Left ventricle myocardium inferior (tissue), 1 donor: ENCODE measurements at regions not wholly inside any gene's neighbourhood (a gene's known extent, or its start where the extent isn't known, plus 50 kb on each side); places are given as distances from the start of the nearest gene placed in this dataset.

Experiments
- DNase-seq: peaks from one replicate; pipeline ENCODE4 v3.0.0-alpha.2; 2020
- H3K27ac ChIP-seq: fragments of 200-600 bp; replicated peaks from 2 replicates; pipeline ENCODE4 v1.8.0; 2021
- H3K27me3 ChIP-seq: fragments of 200-600 bp; 2 replicates; pipeline ENCODE4 v1.8.0; 2021; ENCODE audit warnings: low read depth
- H3K36me3 ChIP-seq: fragments of 200-600 bp; 2 replicates; pipeline ENCODE4 v1.8.0; 2021
- H3K4me1 ChIP-seq: fragments of 200-600 bp; 2 replicates; pipeline ENCODE4 v1.8.0; 2021
- H3K4me3 ChIP-seq: fragments of 200-600 bp; 2 replicates; pipeline ENCODE4 v1.8.0; 2021; ENCODE audit warnings: mild to moderate bottlenecking, moderate library complexity
- H3K9me3 ChIP-seq: fragments of 200-600 bp; replicated peaks from 2 replicates; pipeline ENCODE4 v1.8.0; 2021
- intact Hi-C: fragments of 100-400 bp; cut with micrococcal nuclease; formaldehyde crosslinking; loops from one replicate; pipeline ENCODE4 v1.11.0; 2022
- TF ChIP-seq, protein P1 (sequence below): fragments of 200-600 bp; IDR thresholded peaks from 2 replicates; pipeline ENCODE4 v1.8.0; 2021; ENCODE audit warnings: antibody characterized with exemption, mild to moderate bottlenecking, borderline replicate concordance
- donor health status: DM: no; HTN: yes; CAD: no; lungs with severe emphysema.

DNA sequence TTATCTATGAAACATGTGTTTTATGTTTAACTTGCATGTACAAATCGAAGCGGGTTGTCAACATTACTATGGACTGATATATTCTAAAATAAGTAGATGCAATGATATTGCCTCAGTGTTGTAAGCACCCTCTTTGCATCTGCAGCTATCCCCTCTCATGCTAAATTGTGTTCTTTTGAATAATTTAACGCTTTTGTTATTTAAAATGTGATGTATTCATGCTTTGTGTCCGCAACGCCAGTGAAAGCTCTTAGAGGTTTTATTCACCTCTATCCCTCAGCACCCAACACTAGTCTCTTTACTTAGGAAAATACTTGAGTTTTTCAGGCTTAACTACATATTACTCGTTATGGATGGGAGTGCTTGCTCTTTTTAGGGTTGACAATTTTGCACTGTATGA, 173.7 kb upstream of the ID4 start:
- intact Hi-C loops = no loop called here
- Histone ChIP-seq H3K9me3 (no peaks in the 10 kb centered on the region), H3K4me3 (no peak overlapping the region), H3K27me3 (no peaks in the 10 kb centered on the region), H3K27ac (no peak overlapping the region), H3K4me1 (no peaks in the 10 kb centered on the region), H3K36me3 (no peaks in the 10 kb centered on the region)
- TF ChIP-seq, protein P1, sequence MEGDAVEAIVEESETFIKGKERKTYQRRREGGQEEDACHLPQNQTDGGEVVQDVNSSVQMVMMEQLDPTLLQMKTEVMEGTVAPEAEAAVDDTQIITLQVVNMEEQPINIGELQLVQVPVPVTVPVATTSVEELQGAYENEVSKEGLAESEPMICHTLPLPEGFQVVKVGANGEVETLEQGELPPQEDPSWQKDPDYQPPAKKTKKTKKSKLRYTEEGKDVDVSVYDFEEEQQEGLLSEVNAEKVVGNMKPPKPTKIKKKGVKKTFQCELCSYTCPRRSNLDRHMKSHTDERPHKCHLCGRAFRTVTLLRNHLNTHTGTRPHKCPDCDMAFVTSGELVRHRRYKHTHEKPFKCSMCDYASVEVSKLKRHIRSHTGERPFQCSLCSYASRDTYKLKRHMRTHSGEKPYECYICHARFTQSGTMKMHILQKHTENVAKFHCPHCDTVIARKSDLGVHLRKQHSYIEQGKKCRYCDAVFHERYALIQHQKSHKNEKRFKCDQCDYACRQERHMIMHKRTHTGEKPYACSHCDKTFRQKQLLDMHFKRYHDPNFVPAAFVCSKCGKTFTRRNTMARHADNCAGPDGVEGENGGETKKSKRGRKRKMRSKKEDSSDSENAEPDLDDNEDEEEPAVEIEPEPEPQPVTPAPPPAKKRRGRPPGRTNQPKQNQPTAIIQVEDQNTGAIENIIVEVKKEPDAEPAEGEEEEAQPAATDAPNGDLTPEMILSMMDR = no peak
- no peak for DNase-seq

DNA sequence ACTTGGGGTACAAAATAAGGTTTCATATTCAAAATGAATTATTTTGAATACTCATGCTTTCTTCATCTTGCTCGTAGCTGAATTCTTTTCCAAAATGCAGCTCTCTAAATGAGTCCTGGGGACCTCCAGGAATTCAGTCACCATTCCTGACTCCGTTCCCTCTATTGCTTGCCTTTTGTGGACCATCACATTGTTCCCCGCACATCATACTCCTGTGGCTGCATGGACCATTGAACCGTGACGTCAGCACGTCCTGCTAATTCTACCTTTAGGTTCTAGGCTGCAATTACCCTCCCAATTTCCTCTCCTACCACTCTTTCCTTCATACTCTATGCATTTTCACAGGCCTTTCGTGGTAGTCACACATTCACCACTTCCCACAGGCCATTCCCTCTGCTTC, 173.1 kb upstream of the ID4 start:
- DNase-seq = no peak

DNA sequence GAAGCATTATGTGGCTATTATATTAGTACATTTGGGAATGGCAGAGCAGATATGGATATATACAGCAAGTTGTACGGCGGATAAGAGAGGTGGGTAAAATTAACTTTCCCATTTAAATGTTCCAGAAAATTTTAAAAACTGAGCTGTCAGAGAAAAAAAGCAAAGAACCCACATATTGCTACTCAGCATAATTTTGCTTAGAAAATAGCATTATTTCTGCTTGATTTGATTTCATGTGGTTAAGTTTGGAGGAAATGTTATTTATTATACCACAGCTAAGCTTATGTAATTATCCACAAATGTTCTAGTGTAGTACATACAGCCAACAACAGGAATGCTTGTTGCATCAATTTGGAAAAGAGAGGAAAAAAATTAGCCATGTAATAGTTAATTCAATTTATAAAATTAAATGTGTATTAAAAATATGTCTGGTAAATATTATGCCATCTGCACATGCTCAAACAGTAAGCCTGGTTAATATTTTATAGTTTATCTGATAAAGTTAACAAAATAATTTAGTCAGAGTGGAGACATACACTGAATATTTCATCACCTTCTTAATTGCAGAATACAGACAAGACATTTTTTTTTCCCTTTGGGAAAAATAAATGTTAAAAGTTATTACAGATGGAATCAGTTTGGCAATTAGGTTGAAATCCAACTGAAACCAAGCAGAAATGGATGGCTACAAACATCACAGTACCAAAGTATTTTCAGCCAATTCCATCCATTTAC, 172.1 kb upstream of the ID4 start:
- H3K36me3 ChIP-seq = no peaks in the 10 kb centered on the region
- intact Hi-C loops = no loop called here
- H3K4me3 ChIP-seq = no peak overlapping the region
- H3K4me1 ChIP-seq = no peaks in the 10 kb centered on the region
- no peak overlapping the region for H3K27ac ChIP-seq
- no peaks in the 10 kb centered on the region for H3K27me3 ChIP-seq
- TF ChIP-seq, protein P1 = no peak
- no peak for DNase-seq
- no peaks in the 10 kb centered on the region for H3K9me3 ChIP-seq

More for the DNA sequence above, 173.1 kb upstream of the ID4 start:
- TF ChIP-seq, protein P1 = no peak
- intact Hi-C loops = no loop called here
- no peak overlapping the region for H3K27ac ChIP-seq
- H3K4me3 ChIP-seq = no peak overlapping the region
- H3K4me1 ChIP-seq = no peaks in the 10 kb centered on the region
- no peaks in the 10 kb centered on the region for H3K36me3 ChIP-seq
- H3K9me3 ChIP-seq = no peaks in the 10 kb centered on the region
- no peaks in the 10 kb centered on the region for H3K27me3 ChIP-seq

DNA sequence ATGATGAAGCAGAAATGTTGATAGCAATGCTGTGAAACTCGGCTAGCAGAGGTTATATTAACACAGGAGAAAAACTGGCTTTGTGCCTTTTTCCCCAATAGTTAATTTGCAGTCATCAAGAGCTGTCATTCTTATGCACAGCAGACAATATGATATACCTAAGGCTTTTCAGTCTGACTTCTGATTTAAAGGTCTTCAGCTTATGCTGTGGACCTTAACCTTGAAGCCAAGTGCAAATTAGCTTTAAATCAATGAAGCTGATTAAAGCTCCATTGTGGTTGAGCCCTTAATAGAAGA, 171.6 kb upstream of the ID4 start:
- Histone ChIP-seq H3K36me3 (no peaks in the 10 kb centered on the region), H3K27me3 (no peaks in the 10 kb centered on the region), H3K4me3 (no peak overlapping the region), H3K27ac (no peak overlapping the region), H3K4me1 (no peaks in the 10 kb centered on the region), H3K9me3 (no peaks in the 10 kb centered on the region)
- intact Hi-C loops = no loop called here
- TF ChIP-seq, protein P1 = no peak
- no peak for DNase-seq

DNA sequence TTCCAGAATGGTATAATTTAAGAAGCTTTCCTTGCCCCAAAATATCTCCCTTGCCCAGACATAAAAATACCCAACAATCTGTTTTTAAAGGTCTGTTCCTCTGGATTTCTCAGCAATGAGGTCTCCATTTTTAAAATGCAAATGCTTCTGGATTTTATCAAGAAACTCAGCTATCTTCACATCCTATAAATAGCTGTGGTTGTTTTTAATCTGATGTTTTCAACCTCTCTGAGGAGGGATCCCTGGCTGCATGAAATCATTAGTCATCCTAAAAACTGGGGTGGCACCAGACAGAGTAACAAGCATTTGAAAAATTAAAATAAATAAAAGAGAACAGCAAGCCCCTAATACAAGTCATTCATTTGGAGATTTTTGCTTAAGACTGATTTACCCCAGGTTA, 168.5 kb upstream of the ID4 start:
- Histone ChIP-seq H3K36me3 (no peaks in the 10 kb centered on the region), H3K27ac (no peak overlapping the region)
- intact Hi-C loops = no loop called here

More for the DNA sequence above, 168.5 kb upstream of the ID4 start:
- no peak for DNase-seq
- H3K4me3 ChIP-seq = no peak overlapping the region
- no peaks in the 10 kb centered on the region for H3K27me3 ChIP-seq
- TF ChIP-seq, protein P1 = no peak
- no peaks in the 10 kb centered on the region for H3K9me3 ChIP-seq
- no peaks in the 10 kb centered on the region for H3K4me1 ChIP-seq
